NCI-H1694 treated with DMSO at 0.1 percent for 48 hours (cell line): ENCODE measurements at regions not wholly inside any gene's neighbourhood (a gene's known extent, or its start where the extent isn't known, plus 50 kb on each side); places are given as distances from the start of the nearest gene placed in this dataset.

Experiments
- DNase-seq: peaks from one replicate; lab custom pipeline; 2025; lab: John Stamatoyannopoulos, UW

DNA sequence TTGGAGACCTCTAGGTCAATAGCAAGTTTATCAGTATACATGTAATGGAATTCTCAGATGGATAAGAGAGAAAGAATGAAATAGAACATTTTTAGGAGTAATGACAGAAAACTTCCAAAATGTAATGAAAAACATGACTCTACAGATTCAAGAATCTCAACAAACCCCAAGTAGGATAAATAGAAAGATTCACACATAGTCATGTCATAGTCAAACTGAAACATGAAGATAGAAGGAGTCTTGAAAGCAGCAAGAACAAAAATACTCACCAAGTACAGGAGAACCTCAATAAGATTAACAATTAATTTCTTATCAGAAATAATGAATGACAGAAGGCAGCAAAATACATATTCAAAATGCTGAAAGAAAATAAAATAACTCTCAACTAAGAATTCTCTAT, 164.5 kb downstream of the SPATA31D1 start:
- no peak for DNase-seq

DNA sequence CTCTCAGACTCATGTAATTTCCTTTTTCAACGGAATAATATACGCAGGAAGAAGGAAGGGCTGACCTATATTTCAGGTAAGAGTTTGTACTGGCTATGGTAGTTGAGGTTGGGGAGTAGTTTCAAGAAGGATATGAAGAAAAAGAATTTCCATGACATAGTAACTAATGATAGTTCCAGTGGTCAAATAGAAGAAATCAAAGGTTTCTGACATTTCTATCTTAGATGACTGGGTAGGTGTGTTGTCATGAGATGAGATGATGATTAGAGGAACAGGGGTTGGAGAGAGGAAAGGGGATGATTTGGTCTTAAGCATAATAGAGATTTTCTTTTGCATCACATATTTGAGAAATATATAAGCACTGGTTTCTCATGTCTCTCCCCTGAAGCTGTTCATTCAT, 166.0 kb downstream of the SPATA31D1 start:
- DNase-seq, result no peak

DNA sequence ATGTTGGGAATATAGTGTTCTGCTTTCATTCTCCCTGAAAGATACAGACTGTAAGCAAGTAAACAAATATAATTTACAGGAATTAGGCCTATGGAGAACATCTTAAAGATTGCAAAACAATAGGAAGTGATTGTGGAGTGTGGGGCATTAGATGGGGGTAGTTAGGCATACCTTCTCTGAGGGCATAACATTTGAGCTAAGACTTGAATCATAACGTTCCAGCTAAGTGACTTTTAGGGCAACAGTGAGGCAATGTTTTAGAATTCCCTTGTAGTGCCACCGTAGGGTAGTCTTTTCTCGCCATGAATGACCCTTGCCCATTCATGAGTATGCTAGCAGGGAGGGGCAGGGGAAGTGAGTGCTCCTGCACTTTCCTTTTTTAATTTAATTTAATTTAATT, 173.3 kb downstream of the SPATA31D1 start:
- no peak for DNase-seq

DNA sequence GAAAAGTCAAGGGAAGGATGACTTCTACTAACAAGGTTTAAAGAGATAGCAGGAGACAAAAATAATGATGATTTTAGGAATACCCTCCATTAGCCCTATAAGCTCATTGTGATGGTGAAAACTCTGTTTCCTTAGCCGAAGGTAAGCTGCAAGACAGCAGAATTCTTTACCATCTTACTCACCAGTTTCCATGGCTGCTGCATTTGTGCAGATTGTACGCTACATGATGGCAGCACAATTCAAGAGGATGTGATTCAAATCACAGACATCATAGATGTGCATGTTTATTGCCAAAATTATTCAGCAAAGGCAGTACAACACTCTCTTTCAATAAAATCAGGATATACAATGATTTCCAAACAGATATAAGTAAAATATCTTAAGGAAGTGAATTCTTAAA, 175.6 kb downstream of the SPATA31D1 start:
- DNase-seq, result no peak

DNA sequence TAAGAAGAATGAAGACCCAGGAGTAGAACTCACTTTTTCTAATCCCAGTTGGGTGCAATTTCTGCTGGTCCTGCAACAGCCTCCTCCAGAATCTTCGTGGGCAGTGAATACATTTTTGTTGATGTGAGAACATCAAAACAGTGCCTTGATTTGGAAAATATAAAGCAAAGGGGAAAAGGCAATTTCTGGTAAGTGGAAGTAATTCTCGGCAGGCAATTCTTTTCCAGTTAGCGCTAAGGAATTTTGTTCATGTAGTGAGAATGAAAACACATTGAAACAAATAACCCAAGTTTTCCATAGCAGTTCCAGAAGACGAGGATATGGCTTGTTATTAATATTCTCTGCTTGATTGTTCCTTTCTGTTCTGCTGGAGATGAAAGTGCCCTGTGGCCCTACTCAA, 178.7 kb downstream of the SPATA31D1 start:
- DNase-seq, result no peak

- no peak for DNase-seq
These were observed 180.0 kb downstream of the SPATA31D1 start for GRCh38 chr9:82168585-82168984.

DNA sequence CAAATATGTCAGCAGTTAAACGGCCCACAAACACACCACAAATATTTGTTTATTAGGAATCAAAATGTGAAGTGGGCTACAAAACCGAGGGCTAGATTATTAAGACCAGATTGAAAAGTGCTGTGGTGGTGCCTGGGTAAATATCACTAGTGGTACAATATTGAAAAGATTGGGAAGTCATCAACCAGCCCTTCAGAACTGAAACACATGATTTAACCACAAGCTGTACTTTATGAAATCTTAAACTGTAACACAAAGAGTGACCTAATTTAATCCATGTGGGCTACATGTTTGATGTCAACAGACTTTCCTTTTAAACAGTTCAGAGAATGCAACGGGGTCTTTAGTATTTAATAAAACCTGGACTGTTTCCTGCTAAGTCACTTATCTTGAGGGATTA, 182.3 kb downstream of the SPATA31D1 start:
- no peak for DNase-seq

- no peak for DNase-seq
These were observed 182.7 kb downstream of the SPATA31D1 start for GRCh38 chr9:82171271-82171670.

- no peak for DNase-seq
These were observed 192.1 kb downstream of the SPATA31D1 start for GRCh38 chr9:82180711-82181110.

DNA sequence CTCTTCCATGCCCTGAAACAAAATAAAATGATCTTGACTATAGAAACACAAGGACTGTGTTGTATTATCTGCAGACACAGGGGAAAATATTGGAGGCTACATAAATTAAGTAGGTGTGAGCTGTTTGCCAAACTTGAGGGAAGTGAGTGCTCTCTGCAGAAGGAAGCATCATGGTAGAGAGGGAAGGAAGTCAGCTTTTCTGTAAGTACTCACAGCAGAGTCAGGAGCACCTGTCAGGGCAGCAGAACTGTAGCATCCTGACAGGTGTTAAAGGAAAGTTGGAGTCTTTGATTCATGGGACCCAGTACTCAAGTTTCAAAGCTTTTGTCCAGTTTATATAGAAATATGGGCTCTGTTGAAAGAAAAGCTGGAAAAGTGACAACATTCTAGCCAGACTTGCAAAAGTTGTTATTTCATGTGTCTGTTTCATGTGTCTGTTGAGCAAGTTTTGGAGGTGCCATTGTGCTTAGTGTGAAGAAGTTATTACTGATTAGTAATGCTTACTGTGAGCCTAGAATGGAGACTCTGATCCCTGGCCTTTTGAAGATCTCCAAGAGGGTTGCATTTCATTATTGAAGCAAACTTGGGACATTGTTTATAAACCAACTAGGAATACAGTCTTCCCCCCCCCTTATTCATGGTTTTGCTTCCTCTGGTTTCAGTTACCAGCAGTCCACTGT, 194.7 kb downstream of the SPATA31D1 start:
- no peak for DNase-seq

DNA sequence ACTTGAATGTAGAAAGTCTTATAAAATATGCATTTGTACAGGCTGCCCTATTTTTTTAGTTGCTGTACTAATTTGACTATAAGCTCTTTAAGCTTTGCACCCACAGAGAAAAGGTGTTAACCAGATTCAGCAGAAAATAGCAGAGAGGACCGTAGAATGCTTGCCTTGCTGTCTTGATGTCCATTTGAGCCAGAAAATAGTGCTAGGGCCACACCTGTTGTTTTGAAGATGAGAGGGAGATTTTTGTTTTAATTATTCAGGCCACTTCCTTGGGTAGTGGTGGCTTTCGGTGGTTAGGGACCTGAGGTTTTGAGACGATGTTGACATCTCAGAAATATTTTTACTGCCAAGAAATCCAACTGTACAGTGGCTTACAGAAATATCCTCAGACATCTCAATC, 196.0 kb downstream of the SPATA31D1 start:
- no peak for DNase-seq

DNA sequence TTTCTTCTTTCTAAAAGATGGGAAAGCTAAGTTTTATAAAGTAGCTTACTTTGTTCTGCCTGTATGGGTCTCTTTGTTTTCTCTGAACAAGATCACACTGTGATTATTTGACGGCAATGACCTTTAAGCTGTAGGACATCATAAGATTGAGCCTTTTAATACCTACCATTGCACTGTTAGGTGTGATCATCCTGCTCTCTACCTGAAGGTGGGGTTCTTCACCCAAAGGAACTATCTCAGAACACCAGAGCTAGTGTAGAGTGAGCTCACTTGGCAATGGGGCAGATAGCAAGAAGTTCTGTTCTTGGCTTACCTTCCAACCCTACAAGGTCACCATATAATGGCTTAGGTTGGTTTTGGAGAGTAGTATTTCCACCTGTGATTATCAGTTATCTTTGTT, 200.2 kb downstream of the SPATA31D1 start:
- DNase-seq, result no peak

GRCh38 chr9:82191082-82191770, 202.7 kb downstream of the SPATA31D1 start:
- no peak for DNase-seq

DNA sequence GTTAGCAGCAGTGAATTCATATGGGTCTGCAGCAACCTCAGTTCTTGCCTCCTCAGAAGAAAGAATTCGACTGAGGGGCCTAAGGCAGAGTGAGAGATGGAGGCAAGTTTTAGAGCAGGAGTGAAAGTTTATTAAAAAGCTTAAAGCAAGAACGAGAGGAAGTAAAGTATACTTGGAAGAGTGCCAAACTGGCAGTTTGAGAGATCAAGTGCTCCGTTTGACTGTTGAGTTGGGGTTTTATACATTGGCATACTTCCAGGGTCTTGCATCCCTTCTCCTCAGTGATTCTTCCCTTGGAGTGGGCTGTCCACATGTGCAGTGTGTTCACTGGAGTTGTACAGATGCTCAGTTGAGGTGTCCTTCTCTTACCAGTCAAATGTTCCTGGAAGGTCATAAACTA, 203.6 kb downstream of the SPATA31D1 start:
- DNase-seq, result no peak

DNA sequence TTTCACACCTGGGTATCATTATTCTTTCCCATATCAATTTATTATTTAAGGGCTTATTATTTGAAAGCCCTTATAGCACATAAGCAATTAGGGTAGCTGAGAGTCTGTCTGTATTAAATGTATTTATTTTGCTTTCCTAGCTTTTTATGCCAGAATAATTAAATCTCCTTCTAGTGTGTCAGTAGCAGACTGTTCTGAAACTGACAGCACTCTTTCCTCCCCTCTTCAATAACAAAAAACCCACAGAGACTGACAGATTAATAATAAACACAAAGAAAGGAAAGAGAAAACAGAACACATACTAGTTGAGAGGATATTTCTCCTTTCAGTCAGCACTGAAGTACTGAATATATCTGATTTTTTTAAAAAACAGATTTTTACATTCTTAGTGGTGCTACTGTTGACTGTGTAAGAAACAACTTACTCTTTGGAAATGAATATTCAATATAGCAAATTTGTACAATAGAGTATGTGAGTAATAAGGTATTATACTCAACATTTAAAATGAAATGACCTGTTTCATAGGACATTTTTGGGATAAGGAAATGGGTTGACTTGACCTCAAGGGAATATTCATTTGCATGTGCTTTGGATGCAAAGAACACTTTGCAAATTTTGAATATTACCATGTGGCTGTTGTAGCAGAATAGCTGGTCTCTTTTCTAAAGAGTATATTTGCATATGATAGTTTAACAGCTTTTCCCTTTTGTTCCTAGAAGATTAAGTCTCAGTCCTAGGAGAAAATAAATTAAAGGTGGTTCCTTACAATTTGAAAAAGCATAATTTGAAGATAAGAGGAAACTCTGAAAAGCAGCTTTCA, 208.3 kb downstream of the SPATA31D1 start:
- DNase-seq, result no peak

DNA sequence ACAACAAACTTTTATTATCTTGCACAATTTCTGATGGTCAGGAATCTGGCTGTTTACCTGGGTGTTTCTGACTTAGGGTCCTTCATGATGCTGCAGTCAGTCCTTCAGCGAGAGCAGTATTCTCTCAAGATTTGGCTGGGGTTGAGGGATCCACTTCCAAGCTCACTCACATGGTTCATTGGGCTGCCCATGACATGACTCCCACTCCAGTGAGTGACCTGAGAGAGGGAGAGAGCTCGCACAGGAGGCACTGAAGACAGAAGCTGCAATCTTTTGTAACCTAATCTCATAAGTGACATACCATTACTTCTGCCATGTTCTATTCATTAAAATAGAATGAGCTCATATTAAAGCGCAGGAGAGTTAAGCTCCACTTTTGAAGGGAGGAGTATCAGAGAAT, 212.6 kb downstream of the SPATA31D1 start:
- DNase-seq, result no peak

GRCh38 chr9:82202808-82203207, 214.2 kb downstream of the SPATA31D1 start:
- no peak for DNase-seq

DNA sequence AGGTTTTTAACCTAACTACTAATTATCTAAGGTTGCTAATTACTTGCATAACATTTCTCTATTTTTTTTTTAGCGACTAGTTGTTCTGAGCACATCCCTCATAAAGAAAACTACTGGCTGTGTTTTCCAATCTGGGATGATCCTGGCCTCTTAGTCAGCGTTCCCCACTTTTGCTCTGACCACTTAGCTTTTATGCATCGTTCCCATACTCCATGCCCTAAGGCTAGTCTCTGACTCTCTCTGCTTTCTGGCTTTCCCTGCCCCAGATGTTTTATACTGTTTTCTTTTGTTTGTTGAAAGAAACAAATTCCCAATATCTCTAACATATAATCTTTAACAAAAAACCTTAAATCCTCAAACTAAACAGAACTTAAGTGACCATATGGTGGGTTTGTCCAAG, 217.9 kb downstream of the SPATA31D1 start:
- DNase-seq, result no peak

GRCh38 chr9:82206946-82207345, 218.4 kb downstream of the SPATA31D1 start:
- DNase-seq, result no peak

DNA sequence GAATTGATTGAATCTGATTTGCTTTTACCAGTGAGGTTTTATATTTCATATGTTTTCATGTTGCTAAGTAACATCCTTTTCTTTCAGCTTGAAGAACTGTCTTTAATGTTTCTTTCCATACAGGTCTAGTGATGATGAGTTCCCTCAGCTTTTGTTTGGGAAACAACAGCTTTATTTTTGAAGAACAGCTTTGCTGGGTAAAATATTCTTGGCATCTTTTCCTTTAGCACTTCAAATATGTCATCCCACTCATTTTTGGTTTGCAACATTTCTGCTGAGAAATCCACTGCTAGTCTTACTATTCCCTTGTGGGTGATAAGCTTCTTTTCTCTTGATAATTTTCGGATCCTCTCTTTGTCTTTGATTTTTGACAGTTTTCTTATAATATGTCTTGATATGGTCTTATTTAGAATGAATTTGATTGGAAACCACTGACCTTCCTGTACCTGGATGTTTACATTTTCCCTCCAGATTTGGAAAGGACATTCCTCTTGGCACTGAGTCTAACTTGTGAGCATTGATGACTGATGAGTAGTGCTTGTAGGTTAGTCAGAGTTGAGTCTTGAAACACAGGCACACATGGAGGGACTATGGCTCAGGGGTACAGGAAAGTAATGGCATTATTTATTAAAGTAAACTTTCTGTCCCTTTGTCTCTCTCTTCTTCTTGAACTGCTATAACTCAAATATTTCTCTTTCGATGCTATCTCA, 220.3 kb downstream of the SPATA31D1 start:
- DNase-seq, result no peak

DNA sequence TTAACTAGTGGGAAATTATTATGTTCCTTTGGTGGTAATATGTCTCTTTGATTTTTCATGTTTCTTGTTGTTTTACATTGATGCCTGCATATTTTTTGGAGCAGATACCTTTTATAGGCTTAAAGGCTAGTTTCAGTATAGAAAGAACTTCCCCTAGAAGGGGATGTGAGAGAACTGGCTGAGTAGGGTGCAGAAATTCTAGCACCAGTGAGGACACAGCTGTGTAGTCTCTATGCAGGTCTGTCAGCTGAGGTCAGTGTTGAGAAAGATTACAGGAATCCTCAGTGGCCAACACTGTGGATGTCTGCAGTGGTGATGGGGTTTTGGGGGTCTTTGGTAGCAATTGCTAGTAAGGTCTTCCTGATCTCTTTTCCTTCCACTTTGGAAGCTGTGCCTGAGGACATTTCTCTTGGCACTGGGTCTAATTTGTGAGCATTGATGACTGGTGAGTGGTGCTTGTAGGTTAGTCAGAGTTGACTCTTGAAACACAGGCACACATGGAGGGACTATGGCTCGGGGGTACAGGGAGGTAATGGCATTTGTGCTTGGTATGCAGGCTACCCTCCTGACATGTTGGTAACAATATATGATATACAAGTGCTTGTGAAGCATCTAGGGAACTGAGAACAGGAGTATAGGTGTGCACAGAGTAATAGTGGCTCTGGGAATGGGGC, 221.4 kb downstream of the SPATA31D1 start:
- DNase-seq, result no peak

DNA sequence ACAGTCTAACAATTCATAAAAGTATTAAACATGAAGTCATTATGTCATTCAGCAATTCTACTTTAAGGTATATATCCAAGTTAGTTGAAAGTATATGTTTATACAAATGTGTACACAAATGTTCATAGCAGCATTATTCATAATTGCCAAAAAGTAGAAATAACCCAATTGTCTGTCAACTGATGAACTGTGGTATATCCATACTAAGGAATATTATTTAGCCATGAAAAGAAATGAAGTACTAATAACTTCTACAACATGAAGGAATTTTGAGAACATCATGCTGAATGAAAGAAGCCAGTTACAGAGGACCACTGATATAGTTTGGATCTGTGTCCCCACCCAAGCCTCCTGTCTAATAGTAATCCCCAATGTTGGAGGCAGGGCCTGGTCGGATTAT, 224.3 kb downstream of the SPATA31D1 start:
- DNase-seq, result no peak
